ENCODE measurements at regions not wholly inside any gene's neighbourhood (a gene's known extent, or its start where the extent isn't known, plus 50 kb on each side); places are given as distances from the start of the nearest gene placed in this dataset.
"Not testable (repeated sequence)": the region's sequence is repeated elsewhere in the genome, so short reads cannot be mapped to it uniquely, and the experiment has no call there.

DNA sequence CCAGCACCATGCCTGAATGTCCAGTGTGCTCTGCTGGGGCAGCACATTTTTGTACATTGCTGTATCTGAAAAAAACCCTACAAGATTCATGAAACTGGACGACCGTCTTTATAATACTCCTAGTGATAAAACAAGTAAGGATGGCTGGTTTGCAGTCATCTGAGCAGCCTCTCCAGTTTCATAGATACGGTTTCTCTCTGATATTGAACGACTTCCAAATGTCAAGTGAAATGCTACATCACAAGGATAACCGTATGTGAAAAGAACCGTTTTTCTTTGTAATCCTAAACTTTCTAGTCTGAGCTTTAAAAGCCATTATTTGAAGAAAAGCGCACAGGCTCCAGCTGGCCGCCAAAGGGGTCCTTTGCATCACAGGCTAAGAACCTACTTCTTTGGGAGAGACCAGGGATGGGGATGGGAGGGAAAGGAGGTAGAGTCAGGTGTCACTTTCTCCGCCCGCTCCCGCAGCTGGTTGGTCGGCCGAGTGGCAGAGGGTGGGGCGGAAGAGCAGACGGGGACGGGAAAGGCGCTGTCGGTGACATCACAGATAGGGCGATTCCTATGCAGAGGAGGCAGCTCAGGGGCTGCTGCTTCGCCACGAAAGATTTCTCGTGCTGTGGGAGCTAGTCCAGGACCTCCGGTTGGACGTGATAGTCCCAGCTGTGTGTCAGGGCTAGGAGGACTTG lies 180.4 kb upstream of the NOTCH2NLA start:
- DNase-seq: not testable (repeated sequence)

DNA sequence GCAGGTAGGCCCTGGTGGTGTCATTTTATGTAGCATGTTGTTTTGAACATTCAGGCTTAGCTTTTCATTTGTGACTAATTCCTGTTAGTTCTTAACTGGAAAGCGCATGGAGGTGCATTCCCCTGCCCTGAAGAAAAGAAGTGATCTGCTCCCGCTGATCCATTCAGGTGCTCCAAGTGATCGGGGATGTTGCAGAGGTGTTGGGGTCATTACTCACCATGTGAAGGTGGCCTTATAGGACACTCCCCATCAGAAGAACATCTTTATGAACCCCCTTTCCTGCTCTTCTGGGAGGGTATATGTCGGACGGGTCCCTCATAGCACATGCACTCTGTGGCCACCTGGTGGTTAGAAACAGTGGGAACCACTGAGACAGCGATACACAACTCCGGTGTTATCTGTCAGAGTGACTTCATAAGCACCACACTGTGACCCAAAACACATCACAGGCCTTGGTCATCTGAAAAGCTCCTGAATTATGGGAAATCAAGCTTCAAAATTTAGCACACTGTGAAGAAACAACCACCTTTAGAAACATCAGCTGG lies 172.5 kb upstream of the NOTCH2NLA start:
- DNase-seq: not testable (repeated sequence)

DNA sequence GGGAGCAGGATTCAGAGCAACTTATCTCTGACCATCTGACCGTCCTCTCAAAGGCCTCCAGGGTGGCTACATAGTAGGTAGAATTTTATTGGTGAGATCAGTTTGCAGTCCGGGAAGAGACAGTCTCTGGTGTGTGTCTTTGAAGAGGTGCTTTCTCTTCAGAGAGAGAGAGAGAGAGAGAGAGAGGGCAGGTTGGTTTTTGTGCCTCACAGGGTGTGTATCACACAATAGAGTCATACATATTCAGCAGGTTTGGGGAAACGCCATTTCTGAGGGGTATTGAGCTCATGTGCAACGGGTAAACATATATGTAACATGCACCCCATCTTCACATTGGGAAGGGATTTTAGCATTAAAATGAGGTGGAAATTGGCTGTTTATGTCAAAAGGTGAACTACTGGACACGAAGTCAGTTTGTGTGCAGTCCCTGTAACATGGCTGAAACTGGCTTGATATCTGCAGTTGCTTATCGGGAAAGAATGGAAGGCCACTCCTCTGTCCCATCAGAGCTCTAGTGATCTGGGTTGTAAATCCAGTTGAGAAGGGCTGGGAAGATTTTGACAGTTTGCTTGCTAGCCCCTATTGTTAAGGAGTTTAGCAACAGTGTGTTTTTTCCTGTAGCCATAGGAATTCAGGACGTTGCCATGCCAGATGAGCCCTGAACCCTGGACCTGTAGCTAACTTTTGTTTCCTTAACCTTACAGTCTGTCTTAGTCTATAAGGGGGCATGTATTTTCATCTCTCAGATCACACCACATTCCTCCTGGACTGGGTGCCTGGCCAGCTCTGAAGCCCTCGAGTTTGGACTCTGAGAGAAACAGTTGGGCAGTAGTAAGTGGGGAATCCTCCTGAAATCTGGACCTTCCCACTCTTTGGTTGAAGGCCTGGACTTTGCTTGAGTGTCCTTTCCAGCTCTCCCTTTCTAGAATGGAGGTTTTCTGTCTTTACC lies 171.6 kb upstream of the NOTCH2NLA start:
- not testable (repeated sequence) for DNase-seq

DNA sequence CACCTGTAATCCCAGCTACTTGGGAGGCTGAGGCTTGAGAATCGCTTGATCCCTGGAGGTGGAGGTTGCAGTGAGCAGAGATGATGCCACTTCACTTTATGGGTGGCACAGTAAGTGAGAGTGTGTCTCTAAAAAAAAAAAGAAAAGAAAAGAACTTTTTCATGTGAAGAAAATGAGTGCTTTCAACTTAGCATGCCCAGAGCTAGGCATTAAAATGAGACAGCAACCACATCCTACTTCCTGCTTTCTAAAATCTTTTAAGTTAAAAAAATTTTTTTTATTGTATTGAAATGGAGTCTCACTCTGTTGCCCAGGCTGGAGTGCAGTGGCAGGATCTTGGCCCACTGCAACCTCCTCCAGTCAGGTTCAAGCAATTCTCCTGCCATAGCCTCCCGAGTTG lies 170.4 kb upstream of the NOTCH2NLA start:
- not testable (repeated sequence) for DNase-seq

DNA sequence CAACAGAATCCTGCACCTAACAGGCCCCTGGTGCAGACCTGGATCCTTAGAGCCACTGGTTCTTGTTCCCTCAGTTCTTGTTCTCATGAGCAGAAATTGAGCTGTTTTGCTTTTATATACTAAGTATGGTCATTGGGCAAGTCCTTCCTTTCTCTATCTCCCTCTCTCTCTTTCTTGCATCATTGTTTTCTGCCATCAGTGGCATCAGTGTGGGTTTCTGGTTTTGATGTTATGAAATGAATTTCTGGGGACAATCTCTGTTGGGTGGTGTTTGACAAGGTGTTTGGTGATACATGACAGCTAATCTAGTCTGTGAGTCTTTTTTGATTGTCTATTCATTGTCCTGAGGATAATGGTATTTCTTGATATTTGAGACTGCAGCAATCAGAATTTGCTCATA lies 168.0 kb upstream of the NOTCH2NLA start:
- not testable (repeated sequence) for DNase-seq

DNA sequence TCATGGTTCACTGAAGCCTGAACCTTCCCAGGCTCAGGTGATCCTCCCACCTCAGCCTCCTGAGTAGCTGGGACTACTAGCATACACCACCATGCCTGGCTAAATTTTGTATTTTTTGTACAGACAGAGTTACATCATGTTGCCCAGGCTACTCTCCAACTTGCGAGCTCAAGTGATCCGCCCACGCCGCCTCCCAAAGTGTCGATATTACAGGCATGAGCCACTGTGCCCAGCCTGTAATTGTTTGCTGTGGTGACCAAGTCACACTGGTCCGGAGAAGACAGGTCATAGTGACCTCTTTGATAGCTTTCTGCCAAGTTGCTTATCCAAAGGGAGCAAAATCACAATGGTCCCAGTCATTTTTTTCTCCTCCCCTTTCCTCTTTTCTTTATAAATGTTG lies 167.4 kb upstream of the NOTCH2NLA start:
- not testable (repeated sequence) for DNase-seq

DNA sequence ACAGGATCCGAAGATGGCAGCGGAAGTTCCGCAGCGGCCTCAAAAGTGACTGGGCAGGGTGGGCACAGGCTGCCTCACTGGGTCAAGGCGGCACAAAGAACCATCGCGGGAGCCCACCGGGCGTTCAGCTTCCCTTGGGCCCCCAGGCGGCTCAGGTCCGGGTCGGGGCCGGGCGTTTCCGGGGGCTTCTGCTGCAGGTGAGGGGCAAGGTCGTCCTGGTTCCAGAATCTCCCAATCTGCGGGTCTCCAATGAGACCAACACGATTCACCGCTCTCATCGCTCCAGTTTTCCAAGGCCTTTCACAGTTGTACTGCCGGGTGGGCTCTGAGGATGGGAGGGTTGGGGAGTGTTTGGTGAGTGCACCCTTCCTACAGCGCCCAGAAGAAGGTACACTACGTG lies 165.0 kb upstream of the NOTCH2NLA start:
- not testable (repeated sequence) for DNase-seq

DNA sequence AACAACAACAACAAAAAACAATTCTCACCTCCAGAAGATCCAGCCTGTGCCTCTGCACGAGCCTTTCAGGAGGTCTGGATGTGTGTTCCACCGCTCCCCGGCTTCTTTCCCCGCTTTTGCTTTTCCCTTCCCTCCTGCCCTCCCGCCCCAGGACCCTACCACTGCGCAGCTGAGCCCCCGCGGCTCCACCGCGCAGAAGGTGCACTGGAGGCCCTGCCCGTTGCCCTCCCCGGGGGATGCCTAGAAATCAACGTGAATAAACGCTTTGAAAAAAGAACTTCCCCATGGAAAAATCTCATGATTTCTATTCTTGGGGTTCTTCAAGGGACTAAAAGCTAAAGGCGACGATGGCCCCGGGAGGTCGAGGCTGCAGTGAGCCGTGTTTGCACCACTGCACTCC lies 164.3 kb upstream of the NOTCH2NLA start:
- DNase-seq: not testable (repeated sequence)

DNA sequence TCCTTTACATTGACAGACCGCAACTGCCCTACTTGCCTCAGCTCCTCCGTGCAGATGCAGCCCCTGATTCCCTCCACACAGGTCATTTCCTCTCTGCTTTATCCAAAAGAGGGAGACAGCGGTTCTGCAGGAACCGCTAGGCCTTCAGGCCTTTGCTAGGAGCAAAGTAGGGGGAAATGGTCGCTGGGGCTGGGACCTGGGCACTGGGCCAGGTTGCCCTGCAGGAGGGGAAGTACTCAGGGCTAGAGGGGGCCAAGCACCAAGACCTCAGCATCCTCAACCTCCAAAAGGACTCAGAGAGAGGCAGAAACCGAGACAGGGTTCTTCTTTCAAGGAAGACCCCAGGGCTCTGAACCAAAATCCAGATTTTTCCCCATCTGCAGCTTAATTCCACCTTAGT lies 160.4 kb upstream of the NOTCH2NLA start:
- DNase-seq: not testable (repeated sequence)

DNA sequence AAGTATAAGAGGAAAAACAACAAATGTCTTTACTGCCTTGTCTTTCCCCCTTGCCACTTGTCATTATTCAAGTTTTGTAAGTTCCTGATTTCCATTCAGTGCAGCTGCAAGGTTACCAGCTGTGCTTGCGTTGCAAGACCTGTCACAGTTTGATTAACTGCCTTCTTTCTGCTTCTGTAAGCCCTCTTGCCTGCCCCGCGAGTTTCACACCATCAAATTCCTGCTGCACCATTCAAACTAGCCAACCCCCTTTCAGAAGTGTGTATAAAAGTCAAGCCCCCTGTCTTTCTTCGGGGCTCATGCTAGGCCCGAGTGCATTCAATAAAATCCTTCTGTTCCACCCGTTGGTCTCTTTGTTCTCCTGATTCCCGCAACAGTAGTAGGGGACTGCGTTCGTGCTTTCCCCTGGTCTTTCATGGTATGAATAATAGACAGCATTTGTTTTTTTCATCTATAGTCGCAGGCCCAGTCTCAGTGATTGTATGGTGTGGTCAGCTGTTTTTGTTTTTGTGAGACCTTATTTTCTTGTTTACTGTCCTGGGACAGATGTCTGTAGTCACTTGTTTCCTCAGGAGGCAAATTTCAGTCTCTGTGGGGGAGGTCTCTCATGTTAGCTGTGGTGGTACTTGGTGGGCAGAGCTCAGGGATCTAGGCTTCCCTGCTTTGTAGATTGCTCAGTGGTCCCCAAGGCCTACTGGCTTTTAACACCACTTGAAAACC lies 159.1 kb upstream of the NOTCH2NLA start:
- not testable (repeated sequence) for DNase-seq

DNA sequence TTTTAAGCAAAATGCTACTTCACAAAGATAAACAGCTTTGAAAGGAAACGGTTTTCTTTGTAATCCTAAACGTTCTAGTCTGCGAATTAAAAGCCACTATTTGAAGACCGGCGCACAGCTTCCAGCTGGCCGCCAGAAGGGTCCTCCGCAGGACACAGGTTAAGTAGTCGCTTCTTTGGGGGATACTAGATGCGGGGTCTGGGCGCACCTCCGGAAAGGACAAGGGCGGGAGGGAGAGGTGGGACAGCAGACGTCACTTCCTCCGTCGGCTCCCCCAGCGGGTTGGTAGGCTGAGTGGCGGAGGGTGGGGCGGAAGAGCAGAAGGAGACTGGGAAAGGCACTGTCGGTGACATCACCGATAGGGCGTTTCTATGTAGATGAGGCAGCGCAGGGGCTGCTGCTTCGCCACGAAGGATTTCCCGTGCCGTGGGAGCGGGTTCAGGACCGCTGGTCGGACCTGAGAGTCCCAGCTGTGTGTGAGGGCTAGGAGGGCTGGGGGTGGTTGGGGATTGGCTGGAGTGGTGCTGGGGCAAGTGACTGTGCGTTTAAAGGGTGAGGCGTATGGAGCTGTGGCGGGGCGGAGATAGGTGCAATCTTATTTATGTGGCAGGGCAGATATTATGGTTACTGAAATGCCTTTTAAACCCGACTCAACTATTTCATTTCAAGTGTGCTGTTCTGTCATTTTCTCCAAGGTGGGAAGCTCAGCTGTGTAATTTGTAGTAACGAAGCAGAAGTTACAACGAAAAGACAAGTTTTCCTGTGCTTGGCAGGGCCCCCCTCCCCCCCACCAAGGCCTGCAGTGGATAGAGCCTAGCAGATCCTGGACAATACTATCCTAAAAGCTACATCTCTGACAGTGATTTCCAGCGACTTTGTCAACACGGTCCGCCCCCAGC lies 158.3 kb upstream of the NOTCH2NLA start:
- DNase-seq: not testable (repeated sequence)

DNA sequence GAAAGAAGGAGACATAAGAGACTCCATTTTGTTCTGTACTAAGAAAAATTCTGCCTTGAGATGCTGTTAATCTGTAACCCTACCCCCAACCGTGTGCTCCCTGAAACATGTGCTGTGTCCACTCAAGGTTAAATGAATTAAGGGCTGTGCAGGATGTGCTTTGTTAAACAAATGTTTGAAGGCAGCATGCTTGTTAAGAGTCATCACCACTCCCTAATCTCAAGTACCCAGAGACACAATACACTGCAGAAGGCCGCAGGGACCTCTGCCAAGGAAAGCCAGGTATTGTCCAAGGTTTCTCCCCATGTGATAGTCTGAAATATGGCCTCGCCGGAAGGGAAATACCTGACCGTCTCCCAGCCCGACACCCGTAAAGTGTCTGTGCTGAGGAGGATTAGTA lies 152.4 kb upstream of the NOTCH2NLA start:
- not testable (repeated sequence) for DNase-seq

DNA sequence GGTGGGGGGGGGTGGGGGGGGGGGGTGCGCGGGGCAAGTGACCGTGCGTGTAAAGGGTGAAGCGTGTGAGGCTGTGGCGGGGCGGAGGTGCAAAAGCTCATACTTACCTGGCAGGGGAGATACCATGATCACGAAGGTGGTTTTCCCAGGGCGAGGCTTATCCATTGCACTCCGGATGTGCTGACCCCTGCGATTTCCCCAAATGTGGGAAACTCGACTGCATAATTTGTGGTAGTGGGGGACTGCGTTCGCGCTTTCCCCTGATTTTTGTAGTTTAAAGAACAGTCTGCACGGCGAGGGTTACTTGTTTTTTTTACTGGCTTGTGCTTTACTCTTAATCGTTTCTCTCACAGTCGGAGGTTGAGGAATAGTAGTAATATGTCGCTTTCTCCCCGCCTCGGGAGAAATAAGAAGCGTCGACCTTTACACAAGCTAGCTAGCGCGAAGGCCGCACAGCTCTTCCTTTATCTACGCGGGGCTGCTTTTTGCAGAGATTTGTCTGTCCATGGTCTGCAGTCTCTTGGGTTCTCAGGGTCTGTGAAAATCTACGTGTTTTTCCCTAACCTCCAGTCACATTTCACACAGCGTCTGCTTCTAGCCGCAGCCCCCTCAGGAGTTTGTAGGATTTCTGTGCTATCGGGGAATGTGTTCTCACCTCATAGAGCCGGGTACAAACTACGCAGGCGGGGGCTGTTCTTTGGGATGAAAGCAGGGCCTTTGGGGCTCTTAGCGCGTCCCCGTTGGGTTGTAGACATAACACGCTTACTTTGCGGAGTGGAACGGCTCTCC lies 148.1 kb upstream of the NOTCH2NLA start:
- peak; percentile 62 for DNase-seq

DNA sequence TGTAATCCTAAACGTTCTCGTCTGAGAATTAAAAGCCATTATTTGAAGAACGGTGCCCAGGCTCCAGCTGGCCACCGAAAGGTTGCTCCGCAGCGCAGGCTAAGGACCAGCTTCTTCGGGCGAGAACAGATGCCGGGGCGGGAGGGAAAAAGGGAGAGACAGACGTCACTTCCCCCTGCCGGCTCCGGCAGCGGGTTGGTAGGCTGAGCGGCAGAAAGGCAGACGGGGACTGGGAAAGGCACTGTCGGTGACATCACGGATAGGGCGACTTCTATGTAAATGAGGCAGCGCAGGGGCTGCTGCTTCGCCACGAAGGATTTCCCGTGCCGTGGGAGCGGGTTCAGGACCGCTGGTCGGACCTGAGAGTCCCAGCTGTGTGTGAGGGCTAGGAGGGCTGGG lies 147.5 kb upstream of the NOTCH2NLA start:
- DNase-seq: peak; percentile 72

DNA sequence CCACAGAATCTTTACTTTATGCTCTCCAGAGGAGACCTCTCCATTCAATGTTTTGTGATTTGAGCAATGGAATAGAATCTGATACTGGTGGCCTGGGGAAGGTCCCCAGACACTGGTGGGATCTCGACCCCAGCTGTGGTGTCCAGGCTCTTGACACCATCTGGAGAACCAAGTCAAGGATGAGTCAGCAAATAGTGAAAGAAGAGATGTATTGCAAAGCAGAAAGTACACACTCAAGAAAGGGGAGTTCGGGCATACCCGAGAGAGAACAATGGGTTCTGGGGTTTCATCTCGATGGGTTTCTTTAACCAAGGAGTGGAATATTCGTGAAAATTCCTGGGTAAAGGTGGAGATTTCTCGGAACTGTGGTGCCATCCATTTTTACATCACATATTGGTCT lies 146.3 kb upstream of the NOTCH2NLA start:
- DNase-seq: not testable (repeated sequence)

DNA sequence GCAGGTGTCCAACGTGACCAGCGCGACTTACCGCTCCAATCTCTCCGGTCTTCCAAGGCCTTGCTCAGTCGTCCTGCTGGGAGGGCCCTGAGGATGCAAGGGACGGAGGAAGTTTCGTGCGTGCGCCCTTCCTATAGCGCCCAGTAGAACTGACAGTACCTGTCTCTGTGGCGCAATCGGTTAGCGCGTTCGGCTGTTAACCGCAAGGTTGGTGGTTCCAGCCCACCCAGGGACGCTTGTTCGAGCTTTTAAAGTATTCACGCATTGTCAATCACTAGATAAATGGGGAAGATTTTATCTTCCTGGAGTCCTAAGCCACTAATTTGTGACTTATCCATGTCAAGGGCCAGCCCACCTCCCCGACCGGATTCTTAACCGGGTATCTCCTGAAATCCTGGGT lies 141.1 kb upstream of the NOTCH2NLA start:
- peak; percentile 39 for DNase-seq

DNA sequence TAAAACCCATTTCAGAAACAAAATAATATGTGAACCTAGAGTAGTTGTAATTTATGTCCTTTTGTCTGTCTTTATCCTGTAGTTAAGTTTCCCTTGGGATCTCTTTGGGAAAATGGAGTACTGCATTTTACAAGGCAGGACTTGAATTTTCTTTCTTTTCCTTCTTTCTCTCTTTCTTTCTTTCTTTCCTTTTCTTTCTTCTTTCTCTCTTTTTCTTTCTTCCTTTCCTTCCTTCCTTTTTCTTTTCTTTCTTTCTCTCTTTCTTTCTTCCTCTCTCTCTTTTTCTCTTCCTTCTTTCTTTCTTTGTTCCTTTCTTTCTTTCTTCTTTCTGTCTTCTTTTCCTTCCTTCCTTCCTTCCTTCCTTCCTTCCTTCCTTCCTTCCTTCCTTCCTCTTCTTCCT lies 126.6 kb upstream of the NOTCH2NLA start:
- DNase-seq: not testable (repeated sequence)

DNA sequence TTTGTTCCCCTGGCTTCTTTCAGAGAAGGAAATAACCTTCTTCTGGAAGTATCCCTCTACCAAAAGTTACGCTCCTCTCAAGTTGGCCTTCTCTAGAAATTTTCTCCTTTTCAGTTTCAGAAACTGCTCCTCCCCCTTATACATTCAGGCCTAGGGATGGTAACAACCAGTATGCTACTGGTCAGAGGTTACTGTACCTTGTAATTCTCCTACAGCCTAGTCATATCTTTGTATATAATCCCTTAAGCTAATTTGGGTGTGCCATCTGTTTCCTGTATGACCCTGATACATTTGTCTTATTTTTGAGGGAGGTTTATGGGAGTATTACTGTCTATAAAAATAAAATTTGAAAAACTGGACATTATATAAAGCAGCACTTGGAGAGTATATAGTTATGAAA lies 98.0 kb upstream of the NOTCH2NLA start:
- not testable (repeated sequence) for DNase-seq

DNA sequence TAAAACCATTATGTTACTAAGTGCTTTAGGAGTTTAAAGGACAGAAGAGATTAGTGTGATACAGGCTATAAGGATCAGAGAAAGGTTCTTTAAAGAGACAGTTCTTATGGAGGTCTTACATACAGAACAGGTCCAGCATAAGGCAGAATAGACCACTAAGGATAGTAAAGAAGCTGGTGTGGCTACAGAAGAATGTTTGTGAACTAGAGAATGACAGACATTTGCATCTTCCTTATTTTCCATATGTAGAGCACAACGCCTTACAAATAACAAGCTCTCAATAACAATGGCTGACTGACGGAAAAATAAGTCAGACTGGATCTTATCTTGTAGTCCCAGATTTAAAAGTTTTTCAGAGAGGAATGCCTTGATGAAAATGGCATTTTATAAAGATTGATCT lies 95.6 kb upstream of the NOTCH2NLA start:
- not testable (repeated sequence) for DNase-seq

DNA sequence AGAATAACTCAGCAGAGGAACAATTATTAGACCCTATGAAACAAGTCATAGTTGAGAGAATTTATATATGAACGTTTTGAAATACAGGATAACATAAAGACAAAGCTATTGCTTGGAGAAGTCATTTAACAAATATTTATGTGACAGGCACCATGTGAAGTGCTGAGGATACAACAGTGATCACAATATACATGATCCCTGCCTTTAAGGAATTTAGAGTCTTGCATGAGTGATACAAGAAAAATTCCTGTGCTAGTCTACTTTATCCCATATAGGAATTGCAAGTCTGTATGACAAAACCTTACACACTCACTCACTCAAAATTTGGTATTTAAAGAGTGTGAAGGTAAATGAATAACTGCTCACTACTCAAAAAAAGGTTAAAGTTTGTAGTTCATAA lies 94.5 kb upstream of the NOTCH2NLA start:
- DNase-seq: not testable (repeated sequence)

DNA sequence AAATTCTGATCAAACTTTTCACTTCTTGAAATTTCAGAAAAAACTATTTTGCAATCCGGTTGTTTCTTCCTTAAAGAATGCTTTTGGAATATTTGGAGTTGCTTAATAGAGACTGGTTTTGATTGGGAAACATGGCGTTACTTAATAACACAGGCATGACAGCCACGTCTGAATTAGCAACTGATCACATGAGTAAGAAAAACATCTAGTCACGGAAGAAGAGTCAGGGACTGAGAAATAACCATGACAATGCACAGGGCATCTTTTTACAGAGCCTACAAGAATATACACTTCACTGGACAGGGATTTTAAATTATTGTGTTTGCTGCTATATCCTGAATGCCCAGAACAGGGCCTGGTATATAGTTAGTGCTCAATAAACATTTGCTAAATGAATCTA lies 94.1 kb upstream of the NOTCH2NLA start:
- DNase-seq: not testable (repeated sequence)
